GM12878 (cell line): ENCODE measurements at regions not wholly inside any gene's neighbourhood (a gene's known extent, or its start where the extent isn't known, plus 50 kb on each side); places are given as distances from the start of the nearest gene placed in this dataset.
A peak's percentile ranks its signal among the peaks of the same experiment; 100 is the strongest.

Source experiments
- ATAC-seq: fragments of 200-7000 bp; cut with Tn5 transposase; 3 replicates; pipeline ENCODE4 v1.9.1; 2020; ENCODE audit warnings: mild to moderate bottlenecking, moderate library complexity
- BruUV-seq: library from RNA; stranded (reverse); fragments of 400-500 nt; replicated peaks from 2 replicates; lab custom pipeline; 2021; lab: Mats Ljungman, UMichigan
- CTCF ChIA-PET: fragments of 300-600 bp; sonication (Branson Sonifier 250); formaldehyde crosslinking; extraction: SDS; loops from one replicate; lab custom pipeline; 2021; ENCODE audit warnings: inconsistent platforms; lab: Yijun Ruan, JAX
- POLR2A ChIA-PET: fragments of 350-600 bp; formaldehyde crosslinking; extraction: SDS; loops from one replicate; lab custom pipeline; 2021; ENCODE audit warnings: inconsistent platforms; lab: Charles Lee
- RAD21 ChIA-PET: fragments of 300-600 bp; sonication (Branson Sonifier 250); formaldehyde crosslinking; loops from one replicate; lab custom pipeline; 2023; ENCODE audit warnings: antibody characterized with exemption; ENCODE audit not compliant: unreplicated experiment; lab: Charles Lee
- SMC1A ChIA-PET: fragments of 300-600 bp; sonication (Branson Sonifier 250); formaldehyde crosslinking; loops from one replicate; lab custom pipeline; 2023; ENCODE audit not compliant: unreplicated experiment, uncharacterized antibody; lab: Charles Lee
- DNase-seq: peaks from one replicate; pipeline ENCODE4 v3.0.0-alpha.2; 2011; ENCODE audit warnings: low read depth, low spot score
- FAIRE-seq: peaks from 3 replicates; lab custom pipeline; 2011; peaks lifted over from hg19 to GRCh38; lab: Jason Lieb, UNC
- H2AFZ ChIP-seq: 2 replicates; pipeline ENCODE4 v1.6.0; 2011; ENCODE audit warnings: low read depth, low read length, control low read depth; ENCODE audit not compliant: control insufficient read depth
- H3K27ac ChIP-seq: 2 replicates; pipeline ENCODE4 v1.5.1; 2011; ENCODE audit warnings: control low read depth; ENCODE audit not compliant: control insufficient read depth, insufficient read depth
- H3K27me3 ChIP-seq, 2 experiments: replicated peaks in 1 of 2; 2 replicates each; pipeline versions ENCODE4 v1.6.0 to v1.6.1; 2011; ENCODE audit warnings: low read length in 1 of 2; ENCODE audit not compliant: control insufficient read depth in 2 of 2, insufficient read depth in 2 of 2
- H3K36me3 ChIP-seq, 2 experiments: 2 replicates each; pipeline ENCODE4 v1.5.1; 2011; ENCODE audit warnings: low read length in 1 of 2; ENCODE audit not compliant: control insufficient read depth in 2 of 2, insufficient read depth in 2 of 2
- H3K4me1 ChIP-seq: 2 replicates; pipeline ENCODE4 v1.6.1; 2011; ENCODE audit warnings: mild to moderate bottlenecking, low read length, moderate library complexity, mixed read lengths; ENCODE audit not compliant: control insufficient read depth, insufficient read depth
- H3K4me2 ChIP-seq: 2 replicates; pipeline ENCODE4 v1.6.0; 2011; ENCODE audit warnings: control low read depth; ENCODE audit not compliant: control insufficient read depth, insufficient read depth
- H3K4me3 ChIP-seq: fragments of 200-600 bp; sonication (generic); 2 replicates; pipeline ENCODE4 v1.5.1; 2016
- H3K79me2 ChIP-seq: 2 replicates; pipeline ENCODE4 v1.6.0; 2011; ENCODE audit warnings: low read length; ENCODE audit not compliant: control insufficient read depth, insufficient read depth
- H3K9ac ChIP-seq: 2 replicates; pipeline ENCODE4 v1.8.0; 2011; ENCODE audit warnings: low read length, control low read depth, mixed read lengths; ENCODE audit not compliant: control insufficient read depth, insufficient read depth
- H3K9me3 ChIP-seq: replicated peaks from 3 replicates; pipeline ENCODE4 v1.5.1; 2011; ENCODE audit warnings: mild to moderate bottlenecking, low read length; ENCODE audit not compliant: control insufficient read depth, insufficient read depth
- H4K20me1 ChIP-seq: 2 replicates; pipeline ENCODE4 v1.6.0; 2011; ENCODE audit not compliant: control insufficient read depth, insufficient read depth
- BMI1 ChIP-seq: fragments of 450-650 bp; IDR thresholded peaks from 2 replicates; pipeline ENCODE4 v1.6.1; 2016; ENCODE audit warnings: mild to moderate bottlenecking, moderate library complexity, borderline replicate concordance
- GABPA ChIP-seq: IDR thresholded peaks from 2 replicates; pipeline ENCODE4 v1.6.1; 2014; ENCODE audit warnings: antibody characterized with exemption, low read depth, mild to moderate bottlenecking, inconsistent platforms
- HSF1 ChIP-seq: fragments of 150-350 bp; IDR thresholded peaks from 2 replicates; pipeline ENCODE4 v1.6.1; 2014; ENCODE audit warnings: mild to moderate bottlenecking, low read depth, low read length
- IKZF2 ChIP-seq, 2 experiments: fragments of 450-650 bp; IDR thresholded peaks; 2 replicates each; pipeline ENCODE4 v1.6.1; 2017; ENCODE audit warnings: mild to moderate bottlenecking in 2 of 2, moderate library complexity in 2 of 2
- IRF4 ChIP-seq: IDR thresholded peaks from 2 replicates; pipeline ENCODE4 v1.6.1; 2011; ENCODE audit warnings: low read depth, low read length
- POLR2A ChIP-seq: IDR thresholded peaks from 2 replicates; pipeline ENCODE4 v1.6.1; 2011; ENCODE audit warnings: low read depth, mild to moderate bottlenecking, low read length
- POLR2AphosphoS2 ChIP-seq: IDR thresholded peaks from 2 replicates; pipeline ENCODE4 v1.6.1; 2011; ENCODE audit warnings: low read depth, mild to moderate bottlenecking, low read length, improper control_type of control experiment, moderate library complexity
- POU2F2 ChIP-seq: IDR thresholded peaks from 3 replicates; pipeline ENCODE4 v1.6.1; 2011; ENCODE audit warnings: low read depth, mild to moderate bottlenecking, low read length, borderline replicate concordance
- SMAD1 ChIP-seq: fragments of 450-650 bp; IDR thresholded peaks from 2 replicates; pipeline ENCODE4 v1.6.1; 2018; ENCODE audit warnings: mild to moderate bottlenecking, low read depth; ENCODE audit not compliant: partially characterized antibody
- SREBF2 ChIP-seq: IDR thresholded peaks from 2 replicates; pipeline ENCODE4 v1.6.1; 2012; ENCODE audit warnings: mild to moderate bottlenecking, low read length
- SUPT20H ChIP-seq: IDR thresholded peaks from 2 replicates; pipeline ENCODE4 v1.6.1; 2011; ENCODE audit warnings: low read depth, mild to moderate bottlenecking, low read length, moderate library complexity, borderline replicate concordance; ENCODE audit not compliant: control insufficient read depth
- SUZ12 ChIP-seq: fragments of 200-600 bp; sonication (generic); IDR thresholded peaks from one replicate; pipeline ENCODE4 v1.6.1; 2018; ENCODE audit warnings: antibody characterized with exemption, mild to moderate bottlenecking; ENCODE audit not compliant: unreplicated experiment
- WGBS: methylation state at CpG from one replicate; pipeline ENCODE4 v1.1.6; 2016; ENCODE audit warnings: low lambda C conversion rate; ENCODE audit not compliant: insufficient replicate concordance, insufficient coverage; ENCODE audit errors: missing lambda C conversion rate; 5-methylcytosine and 5-hydroxymethylcytosine counted together
- in situ Hi-C: fragments of 300-500 bp; cut with MboI; formaldehyde crosslinking; loops from 9 replicates; pipeline ENCODE4 v1.14.3; 2018; ENCODE audit warnings: mixed read lengths
- intact Hi-C: fragments of 100-400 bp; cut with micrococcal nuclease; formaldehyde crosslinking; loops from one replicate; pipeline ENCODE4 v1.14.2; 2022; ENCODE audit not compliant: unreplicated experiment
- TF ChIP-seq, protein P1 (sequence below): IDR thresholded peaks from 2 replicates; pipeline ENCODE4 v1.6.1; 2012; ENCODE audit warnings: low read depth, low read length, improper control_type of control experiment
- TF ChIP-seq, protein P2 (sequence below): IDR thresholded peaks from 2 replicates; pipeline ENCODE4 v1.6.1; 2011; ENCODE audit warnings: low read depth, low read length, improper control_type of control experiment, borderline replicate concordance

- WGBS, result 17% methylated on average over 2 of the region's 2 CpGs
- FAIRE-seq (peak; percentile 69), ATAC-seq (no peak), DNase-seq (no peak)
- Histone ChIP-seq H3K4me2 (no peak overlapping the region), H3K27ac (no peak overlapping the region), H4K20me1 (no peaks in the 10 kb centered on the region), H3K9me3 (no peaks in the 10 kb centered on the region), H3K4me1 (no peaks in the 10 kb centered on the region), H2AFZ (no peak overlapping the region), H3K36me3 (no peaks in the 10 kb centered on the region), H3K9ac (no peak overlapping the region), H3K79me2 (no peaks in the 10 kb centered on the region), H3K27me3 (no peaks in the 10 kb centered on the region), H3K4me3 (no peak overlapping the region)
- no peak for TF ChIP-seq IKZF2 (IDR thresholded peaks at IDR 0.05)
- TF ChIP-seq SUZ12, result no peak
- no peak for TF ChIP-seq SUPT20H
- TF ChIP-seq SMAD1, result no peak
- TF ChIP-seq IRF4, result no peak
- TF ChIP-seq, protein P1, sequence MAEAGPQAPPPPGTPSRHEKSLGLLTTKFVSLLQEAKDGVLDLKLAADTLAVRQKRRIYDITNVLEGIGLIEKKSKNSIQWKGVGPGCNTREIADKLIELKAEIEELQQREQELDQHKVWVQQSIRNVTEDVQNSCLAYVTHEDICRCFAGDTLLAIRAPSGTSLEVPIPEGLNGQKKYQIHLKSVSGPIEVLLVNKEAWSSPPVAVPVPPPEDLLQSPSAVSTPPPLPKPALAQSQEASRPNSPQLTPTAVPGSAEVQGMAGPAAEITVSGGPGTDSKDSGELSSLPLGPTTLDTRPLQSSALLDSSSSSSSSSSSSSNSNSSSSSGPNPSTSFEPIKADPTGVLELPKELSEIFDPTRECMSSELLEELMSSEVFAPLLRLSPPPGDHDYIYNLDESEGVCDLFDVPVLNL, result no peak
- TF ChIP-seq GABPA, result no peak
- TF ChIP-seq SREBF2, result no peak
- TF ChIP-seq POLR2AphosphoS2, result no peak
- no peak for TF ChIP-seq HSF1
- TF ChIP-seq BMI1, result no peak
- no peak for TF ChIP-seq POU2F2
- TF ChIP-seq, protein P2, sequence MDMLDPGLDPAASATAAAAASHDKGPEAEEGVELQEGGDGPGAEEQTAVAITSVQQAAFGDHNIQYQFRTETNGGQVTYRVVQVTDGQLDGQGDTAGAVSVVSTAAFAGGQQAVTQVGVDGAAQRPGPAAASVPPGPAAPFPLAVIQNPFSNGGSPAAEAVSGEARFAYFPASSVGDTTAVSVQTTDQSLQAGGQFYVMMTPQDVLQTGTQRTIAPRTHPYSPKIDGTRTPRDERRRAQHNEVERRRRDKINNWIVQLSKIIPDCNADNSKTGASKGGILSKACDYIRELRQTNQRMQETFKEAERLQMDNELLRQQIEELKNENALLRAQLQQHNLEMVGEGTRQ, result no peak
- TF ChIP-seq POLR2A, result no peak
- ChIA-PET RAD21 (no interaction called here), SMC1A (interaction anchor here (1.5 kb wide), 1 partner anchor 10 kb away, joined by 4 read pairs; no protein-coding TSS in a partner anchor), CTCF (interaction anchor here (0.6 to 1.3 kb wide), 2 partner anchors 11 to 229 kb away, joined by 3 read pairs; no protein-coding TSS in a partner anchor), POLR2A (no interaction called here)
- intact Hi-C loops (no loop called here), in situ Hi-C loops (no loop called here)
- BruUV-seq, result no TSS peak
Observed at GRCh38 chr4:156247470-156247869, 293.8 kb upstream of the CTSO start.
